ENCODE measurements at regions not wholly inside any gene's neighbourhood (a gene's known extent, or its start where the extent isn't known, plus 50 kb on each side); places are given as distances from the start of the nearest gene placed in this dataset.

- H3K9me3 ChIP-seq (replicated peaks) = no peaks in the 10 kb centered on the region
- H3K27ac ChIP-seq = no peak overlapping the region
- H3K4me3 ChIP-seq = no peak overlapping the region
- H3K27me3 ChIP-seq (replicated peaks) = no peaks in the 10 kb centered on the region
- DNase-seq (ENCODE audit: low read depth in 1 of 2, low spot score in 2 of 2) = no peak
- no peaks in the 10 kb centered on the region for H3K36me3 ChIP-seq
- H3K4me1 ChIP-seq (replicated peaks) = 0 out of 2 replicates have a peak, but pooled peaks cover 3% of the 10 kb centered on the region
Observed at GRCh38 chr2:38217401-38218188, 141.6 kb upstream of the CYP1B1 start.

- Histone ChIP-seq H3K36me3 (no peaks in the 10 kb centered on the region), H3K27me3 (replicated peaks) (no peaks in the 10 kb centered on the region), H3K4me3 (no peak overlapping the region), H3K4me1 (replicated peaks) (0 out of 2 replicates have a peak, but pooled peaks cover 3% of the 10 kb centered on the region), H3K9me3 (replicated peaks) (no peaks in the 10 kb centered on the region), H3K27ac (no peak overlapping the region)
- no peak for DNase-seq (ENCODE audit: low read depth in 1 of 2, low spot score in 2 of 2)
Observed at GRCh38 chr2:38216886-38217285, 140.9 kb upstream of the CYP1B1 start.

GRCh38 chr2:38215993-38216392 is 140.0 kb upstream of the CYP1B1 start:
- H3K9me3 ChIP-seq (replicated peaks) = no peaks in the 10 kb centered on the region
- H3K27me3 ChIP-seq (replicated peaks) = no peaks in the 10 kb centered on the region
- H3K36me3 ChIP-seq = no peaks in the 10 kb centered on the region
- 0 out of 2 replicates have a peak, but pooled peaks cover 3% of the 10 kb centered on the region for H3K4me1 ChIP-seq (replicated peaks)
- DNase-seq (ENCODE audit: low read depth in 1 of 2, low spot score in 2 of 2) = no peak
- no peak overlapping the region for H3K4me3 ChIP-seq
- no peak overlapping the region for H3K27ac ChIP-seq

GRCh38 chr2:38215522-38215921 is 139.6 kb upstream of the CYP1B1 start:
- Histone ChIP-seq H3K27me3 (replicated peaks) (no peaks in the 10 kb centered on the region), H3K4me3 (no peak overlapping the region), H3K9me3 (replicated peaks) (no peaks in the 10 kb centered on the region), H3K4me1 (replicated peaks) (0 out of 2 replicates have a peak, but pooled peaks cover 3% of the 10 kb centered on the region), H3K27ac (no peak overlapping the region), H3K36me3 (no peaks in the 10 kb centered on the region)
- DNase-seq (ENCODE audit: low read depth in 1 of 2, low spot score in 2 of 2) = no peak

GRCh38 chr2:38214209-38214717 is 138.3 kb upstream of the CYP1B1 start:
- Histone ChIP-seq H3K9me3 (replicated peaks) (no peaks in the 10 kb centered on the region), H3K4me1 (replicated peaks) (0 out of 2 replicates have a peak, but pooled peaks cover 3% of the 10 kb centered on the region), H3K4me3 (no peak overlapping the region), H3K27ac (no peak overlapping the region), H3K36me3 (no peaks in the 10 kb centered on the region), H3K27me3 (replicated peaks) (no peaks in the 10 kb centered on the region)
- DNase-seq (ENCODE audit: low read depth in 1 of 2, low spot score in 2 of 2) = no peak

- Histone ChIP-seq H3K27me3 (replicated peaks) (no peaks in the 10 kb centered on the region), H3K9me3 (replicated peaks) (no peaks in the 10 kb centered on the region), H3K36me3 (no peaks in the 10 kb centered on the region), H3K4me1 (replicated peaks) (0 out of 2 replicates have a peak, but pooled peaks cover 3% of the 10 kb centered on the region), H3K27ac (no peak overlapping the region), H3K4me3 (no peak overlapping the region)
- no peak for DNase-seq (ENCODE audit: low read depth in 1 of 2, low spot score in 2 of 2)
Observed at GRCh38 chr2:38213619-38214167, 137.7 kb upstream of the CYP1B1 start.

- H3K4me1 ChIP-seq (replicated peaks) = 0 out of 2 replicates have a peak, but pooled peaks cover 3% of the 10 kb centered on the region
- H3K9me3 ChIP-seq (replicated peaks) = no peaks in the 10 kb centered on the region
- DNase-seq (ENCODE audit: low read depth in 1 of 2, low spot score in 2 of 2) = no peak
- H3K27me3 ChIP-seq (replicated peaks) = no peaks in the 10 kb centered on the region
- no peaks in the 10 kb centered on the region for H3K36me3 ChIP-seq
- H3K27ac ChIP-seq = no peak overlapping the region
- H3K4me3 ChIP-seq = no peak overlapping the region
Observed at GRCh38 chr2:38212312-38212711, 136.4 kb upstream of the CYP1B1 start.

GRCh38 chr2:38207168-38207567 is 131.2 kb upstream of the CYP1B1 start:
- H3K27ac ChIP-seq = no peak overlapping the region
- no peak overlapping the region for H3K4me3 ChIP-seq
- H3K27me3 ChIP-seq (replicated peaks) = no peaks in the 10 kb centered on the region
- DNase-seq (ENCODE audit: low read depth in 1 of 2, low spot score in 2 of 2) = no peak
- no peaks in the 10 kb centered on the region for H3K9me3 ChIP-seq (replicated peaks)
- no peaks in the 10 kb centered on the region for H3K4me1 ChIP-seq (replicated peaks)
- no peaks in the 10 kb centered on the region for H3K36me3 ChIP-seq

GRCh38 chr2:38203446-38203810 is 127.5 kb upstream of the CYP1B1 start:
- H3K9me3 ChIP-seq (replicated peaks) = no peaks in the 10 kb centered on the region
- no peaks in the 10 kb centered on the region for H3K4me1 ChIP-seq (replicated peaks)
- H3K27ac ChIP-seq = no peak overlapping the region
- no peak for DNase-seq (ENCODE audit: low read depth in 1 of 2, low spot score in 2 of 2)
- H3K4me3 ChIP-seq = no peak overlapping the region
- H3K27me3 ChIP-seq (replicated peaks) = no peaks in the 10 kb centered on the region
- no peaks in the 10 kb centered on the region for H3K36me3 ChIP-seq

GRCh38 chr2:38202713-38203445 is 126.9 kb upstream of the CYP1B1 start:
- Histone ChIP-seq H3K9me3 (replicated peaks) (no peaks in the 10 kb centered on the region), H3K36me3 (no peaks in the 10 kb centered on the region), H3K27ac (no peak overlapping the region), H3K4me3 (no peak overlapping the region), H3K4me1 (replicated peaks) (no peaks in the 10 kb centered on the region), H3K27me3 (replicated peaks) (no peaks in the 10 kb centered on the region)
- no peak for DNase-seq (ENCODE audit: low read depth in 1 of 2, low spot score in 2 of 2)

GRCh38 chr2:38201784-38202183 is 125.8 kb upstream of the CYP1B1 start:
- Histone ChIP-seq H3K4me3 (no peak overlapping the region), H3K27me3 (replicated peaks) (no peaks in the 10 kb centered on the region), H3K36me3 (no peaks in the 10 kb centered on the region), H3K9me3 (replicated peaks) (no peaks in the 10 kb centered on the region), H3K4me1 (replicated peaks) (no peaks in the 10 kb centered on the region), H3K27ac (no peak overlapping the region)
- DNase-seq (ENCODE audit: low read depth in 1 of 2, low spot score in 2 of 2) = no peak

- no peak for DNase-seq (ENCODE audit: low read depth in 1 of 2, low spot score in 2 of 2)
- Histone ChIP-seq H3K4me1 (replicated peaks) (no peaks in the 10 kb centered on the region), H3K36me3 (no peaks in the 10 kb centered on the region)
Observed at GRCh38 chr2:38200598-38200997, 124.6 kb upstream of the CYP1B1 start.

GRCh38 chr2:38199127-38199526 is 123.2 kb upstream of the CYP1B1 start:
- Histone ChIP-seq H3K4me3 (no peak overlapping the region), H3K27ac (no peak overlapping the region), H3K4me1 (replicated peaks) (no peaks in the 10 kb centered on the region), H3K27me3 (replicated peaks) (no peaks in the 10 kb centered on the region), H3K36me3 (no peaks in the 10 kb centered on the region), H3K9me3 (replicated peaks) (no peaks in the 10 kb centered on the region)
- no peak for DNase-seq (ENCODE audit: low read depth in 1 of 2, low spot score in 2 of 2)

More at GRCh38 chr2:38200598-38200997, 124.6 kb upstream of the CYP1B1 start:
- no peaks in the 10 kb centered on the region for H3K9me3 ChIP-seq (replicated peaks)
- no peaks in the 10 kb centered on the region for H3K27me3 ChIP-seq (replicated peaks)
- H3K4me3 ChIP-seq = no peak overlapping the region
- no peak overlapping the region for H3K27ac ChIP-seq

GRCh38 chr2:38194751-38195150 is 118.8 kb upstream of the CYP1B1 start:
- H3K9me3 ChIP-seq (replicated peaks) = no peaks in the 10 kb centered on the region
- no peak for DNase-seq (ENCODE audit: low read depth in 1 of 2, low spot score in 2 of 2)
- H3K4me1 ChIP-seq (replicated peaks) = peaks cover 19% of the 10 kb centered on the region
- no peaks in the 10 kb centered on the region for H3K36me3 ChIP-seq
- H3K27me3 ChIP-seq (replicated peaks) = no peaks in the 10 kb centered on the region
- H3K4me3 ChIP-seq = no peak overlapping the region
- no peak overlapping the region for H3K27ac ChIP-seq
